CD4-positive, alpha-beta T cell (primary cell): ENCODE measurements at regions not wholly inside any gene's neighbourhood (a gene's known extent, or its start where the extent isn't known, plus 50 kb on each side); places are given as distances from the start of the nearest gene placed in this dataset.

ENCODE experiments used
- ATAC-seq: fragments of 200-7000 bp; cut with Tn5 transposase; one replicate; pipeline ENCODE4 v1.10.0; 2022; ENCODE audit warnings: mild to moderate bottlenecking; ENCODE audit not compliant: poor library complexity
- CTCF ChIA-PET: fragments of 350-600 bp; sonication (Branson Sonifier 250); formaldehyde crosslinking; loops from one replicate; lab custom pipeline; 2021; ENCODE audit warnings: antibody characterized with exemption, inconsistent platforms; lab: Charles Lee
- POLR2A ChIA-PET: fragments of 350-600 bp; sonication (Branson Sonifier 250); formaldehyde crosslinking; loops from one replicate; lab custom pipeline; 2021; ENCODE audit warnings: antibody characterized with exemption, inconsistent platforms; lab: Charles Lee
- DNase-seq, 14 experiments: peaks; one replicate each; pipeline ENCODE4 v3.0.0-alpha.2; 2013 to 2020; ENCODE audit warnings: mixed read lengths in 2 of 14
- H3K27ac ChIP-seq, 2 donors: one replicate each; pipeline versions ENCODE4 v1.5.1 to v1.7.0; 2013; ENCODE audit warnings: low read length in 2 of 2, low read depth in 1 of 2, mild to moderate bottlenecking in 1 of 2
- H3K27me3 ChIP-seq, 2 experiments: 1 replicate in 1 of 2; 2 replicates in 1 of 2; pipeline versions ENCODE4 v1.6.1 to v1.7.0; 2013; ENCODE audit warnings: low read length in 2 of 2, control low read depth in 1 of 2, mild to moderate bottlenecking in 1 of 2, moderate library complexity in 1 of 2; ENCODE audit not compliant: insufficient read depth in 2 of 2, control insufficient read depth in 1 of 2
- H3K36me3 ChIP-seq: one replicate; pipeline ENCODE4 v1.6.1; 2013; ENCODE audit warnings: low read length, control low read depth; ENCODE audit not compliant: insufficient read depth
- H3K4me1 ChIP-seq: one replicate; pipeline ENCODE4 v1.6.1; 2013; ENCODE audit warnings: low read length, control low read depth; ENCODE audit not compliant: insufficient read depth
- H3K4me3 ChIP-seq: one replicate; pipeline ENCODE4 v1.5.1; 2013; ENCODE audit warnings: mild to moderate bottlenecking, low read length, moderate library complexity
- H3K9me3 ChIP-seq, 2 experiments: 1 replicate in 1 of 2; 2 replicates in 1 of 2; pipeline versions ENCODE4 v1.6.1 to v1.7.0; 2013; ENCODE audit warnings: low read length in 2 of 2, mild to moderate bottlenecking in 2 of 2, control low read depth in 1 of 2, moderate library complexity in 1 of 2; ENCODE audit not compliant: control insufficient read depth in 1 of 2, insufficient read depth in 1 of 2
- H3K27ac Mint-ChIP-seq: one replicate; pipeline ENCODE4 v1.8.0; 2020; ENCODE audit warnings: mixed read lengths
- H3K27me3 Mint-ChIP-seq: one replicate; pipeline ENCODE4 v1.8.0; 2021; ENCODE audit warnings: mixed read lengths
- H3K36me3 Mint-ChIP-seq: one replicate; pipeline ENCODE4 v1.8.0; 2021; ENCODE audit warnings: low read depth, mixed read lengths
- H3K4me1 Mint-ChIP-seq: one replicate; pipeline ENCODE4 v1.8.0; 2021; ENCODE audit warnings: low read depth, mixed read lengths
- H3K4me3 Mint-ChIP-seq: one replicate; pipeline ENCODE4 v1.8.0; 2020; ENCODE audit warnings: mild to moderate bottlenecking, mixed read lengths
- H3K9me3 Mint-ChIP-seq: one replicate; pipeline ENCODE4 v1.8.0; 2020; ENCODE audit warnings: mixed read lengths
- CTCF ChIP-seq: fragments of 200-600 bp; IDR thresholded peaks from one replicate; pipeline ENCODE4 v1.8.0; 2022; ENCODE audit warnings: antibody characterized with exemption, mild to moderate bottlenecking
- intact Hi-C, 2 experiments: fragments of 100-400 bp; cut with DNase I in 1 of 2; cut with micrococcal nuclease in 1 of 2; formaldehyde crosslinking; loops; one replicate each; pipeline versions ENCODE4 v1.15.1 to v1.9.0; 2023 to 2025; cut with DNase I, micrococcal nuclease

GRCh38 chr14:22450266-22450665, 138.8 kb downstream of the DAD1 start:
- Mint-ChIP-seq H3K9me3 (no peaks in the 10 kb centered on the region), H3K36me3 (no peaks in the 10 kb centered on the region), H3K4me1 (no peaks in the 10 kb centered on the region), H3K27me3 (no peaks in the 10 kb centered on the region), H3K27ac (no peak overlapping the region), H3K4me3 (no peak overlapping the region)
- ChIA-PET POLR2A (no interaction called here), CTCF (no interaction called here)
- Histone ChIP-seq H3K27ac (no peak overlapping the region), H3K27me3 (no peaks in the 10 kb centered on the region), H3K36me3 (no peaks in the 10 kb centered on the region), H3K4me3 (peak overlapping the region; percentile 3), H3K9me3 (no peaks in the 10 kb centered on the region), H3K4me1 (no peaks in the 10 kb centered on the region)
- DNase-seq, result no peak
- intact Hi-C loops, result no loop called here
- TF ChIP-seq CTCF, result no peak
- ATAC-seq, result no peak

- intact Hi-C loops, result no loop called here
- no peak overlapping the region for H3K4me3 ChIP-seq
- no peak overlapping the region for H3K4me3 Mint-ChIP-seq
- ATAC-seq, result no peak
- no peak overlapping the region for H3K27ac ChIP-seq
- ChIA-PET POLR2A (no interaction called here), CTCF (no interaction called here)
- no peak for DNase-seq
- H3K9me3 Mint-ChIP-seq, result no peaks in the 10 kb centered on the region
- no peak for TF ChIP-seq CTCF
- H3K27me3 Mint-ChIP-seq, result no peaks in the 10 kb centered on the region
- no peaks in the 10 kb centered on the region for H3K36me3 ChIP-seq
- no peaks in the 10 kb centered on the region for H3K4me1 Mint-ChIP-seq
- H3K9me3 ChIP-seq, result no peaks in the 10 kb centered on the region
- H3K4me1 ChIP-seq, result no peaks in the 10 kb centered on the region
- no peaks in the 10 kb centered on the region for H3K36me3 Mint-ChIP-seq
- H3K27me3 ChIP-seq, result no peaks in the 10 kb centered on the region
- no peak overlapping the region for H3K27ac Mint-ChIP-seq
Observed at GRCh38 chr14:22449600-22449905, 139.5 kb downstream of the DAD1 start.

GRCh38 chr14:22448905-22449599, 140.0 kb downstream of the DAD1 start:
- H3K4me3 Mint-ChIP-seq, result no peak overlapping the region
- H3K9me3 Mint-ChIP-seq, result no peaks in the 10 kb centered on the region
- Histone ChIP-seq H3K4me1 (no peaks in the 10 kb centered on the region), H3K4me3 (no peak overlapping the region), H3K9me3 (no peaks in the 10 kb centered on the region), H3K36me3 (no peaks in the 10 kb centered on the region), H3K27me3 (no peaks in the 10 kb centered on the region), H3K27ac (no peak overlapping the region)
- intact Hi-C loops, result no loop called here
- H3K36me3 Mint-ChIP-seq, result no peaks in the 10 kb centered on the region
- no peak overlapping the region for H3K27ac Mint-ChIP-seq
- DNase-seq (no peak), ATAC-seq (no peak)
- H3K4me1 Mint-ChIP-seq, result no peaks in the 10 kb centered on the region
- POLR2A ChIA-PET, result no interaction called here
- H3K27me3 Mint-ChIP-seq, result no peaks in the 10 kb centered on the region
- CTCF ChIA-PET, result no interaction called here
- TF ChIP-seq CTCF, result no peak
